Transverse colon (tissue), 4 donors: ENCODE measurements at regions not wholly inside any gene's neighbourhood (a gene's known extent, or its start where the extent isn't known, plus 50 kb on each side); places are given as distances from the start of the nearest gene placed in this dataset.

Experiments used
- DNase-seq: peaks from one replicate; pipeline ENCODE4 v3.0.0-alpha.2; 2019
- H3K27ac ChIP-seq, 4 donors: fragments of 200-600 bp; sonication (generic); 2 replicates each; pipeline ENCODE4 v1.5.1; 2016 to 2018; ENCODE audit warnings: inconsistent platforms in 4 of 4
- H3K27me3 ChIP-seq: fragments of 200-600 bp; sonication (generic); 2 replicates; pipeline ENCODE4 v1.5.1; 2017; ENCODE audit warnings: inconsistent platforms
- H3K36me3 ChIP-seq, 4 donors: fragments of 200-600 bp; sonication (generic); 2 replicates each; pipeline ENCODE4 v1.5.1; 2017 to 2019; ENCODE audit warnings: inconsistent platforms in 4 of 4
- H3K4me1 ChIP-seq, 4 donors: fragments of 200-600 bp; sonication (generic); 2 replicates each; pipeline ENCODE4 v1.5.1; 2017 to 2020; ENCODE audit warnings: inconsistent platforms in 4 of 4
- H3K4me3 ChIP-seq, 4 donors: fragments of 200-600 bp; sonication (generic); 1 replicate in 1 of 4; 2 replicates in 3 of 4; pipeline versions ENCODE4 v1.5.1 to v1.6.1; 2017 to 2019; ENCODE audit warnings: inconsistent platforms in 4 of 4
- H3K9me3 ChIP-seq, 2 donors: fragments of 200-600 bp; sonication (generic); 2 replicates each; pipeline ENCODE4 v1.5.1; 2017 to 2019; ENCODE audit warnings: inconsistent platforms in 2 of 2
- EP300 ChIP-seq: sonication (generic); formaldehyde crosslinking; IDR thresholded peaks from one replicate; pipeline ENCODE4 v1.6.1; 2017; ENCODE audit warnings: antibody characterized with exemption, low read depth
- POLR2A ChIP-seq: fragments of 450-650 bp; IDR thresholded peaks from one replicate; pipeline ENCODE4 v1.6.1; 2016; ENCODE audit warnings: antibody characterized with exemption, mild to moderate bottlenecking, moderate library complexity
- POLR2AphosphoS5 ChIP-seq, 3 donors: sonication (generic); formaldehyde crosslinking; IDR thresholded peaks; one replicate each; pipeline ENCODE4 v1.6.1; 2016; ENCODE audit warnings: antibody characterized with exemption in 3 of 3
- WGBS, 2 donors: methylation state at CpG; one replicate each; pipeline ENCODE4 v1.1.5; 2018; ENCODE audit warnings: low coverage in 1 of 2; 5-methylcytosine and 5-hydroxymethylcytosine counted together
- in situ Hi-C, 4 donors: fragments of 200-750 bp; cut with MboI; loops; one replicate each; pipeline versions ENCODE4 v1.15.0 to v1.15.1; 2017; ENCODE audit warnings: low sequenced_read_pairs in 3 of 4, low pct_ligation_motif_present in 1 of 4, low pct_unique_long_range_greater_than_20kb in 1 of 4
- intact Hi-C: fragments of 100-400 bp; cut with DNase I; formaldehyde crosslinking; loops from one replicate; pipeline ENCODE4 v1.15.1; 2023; ENCODE audit warnings: low total_unique reads
- TF ChIP-seq, protein P1 (sequence below), 5 experiments: fragments of 200-600 bp in 3 of 5; fragments of 450-650 bp in 2 of 5; sonication (generic) in 3 of 5; IDR thresholded peaks; 1 replicate in 2 of 5; 2 replicates in 3 of 5; pipeline ENCODE4 v1.5.1; 2016 to 2017; ENCODE audit warnings: antibody characterized with exemption in 5 of 5, inconsistent platforms in 3 of 5, mild to moderate bottlenecking in 2 of 5, moderate library complexity in 1 of 5

DNA sequence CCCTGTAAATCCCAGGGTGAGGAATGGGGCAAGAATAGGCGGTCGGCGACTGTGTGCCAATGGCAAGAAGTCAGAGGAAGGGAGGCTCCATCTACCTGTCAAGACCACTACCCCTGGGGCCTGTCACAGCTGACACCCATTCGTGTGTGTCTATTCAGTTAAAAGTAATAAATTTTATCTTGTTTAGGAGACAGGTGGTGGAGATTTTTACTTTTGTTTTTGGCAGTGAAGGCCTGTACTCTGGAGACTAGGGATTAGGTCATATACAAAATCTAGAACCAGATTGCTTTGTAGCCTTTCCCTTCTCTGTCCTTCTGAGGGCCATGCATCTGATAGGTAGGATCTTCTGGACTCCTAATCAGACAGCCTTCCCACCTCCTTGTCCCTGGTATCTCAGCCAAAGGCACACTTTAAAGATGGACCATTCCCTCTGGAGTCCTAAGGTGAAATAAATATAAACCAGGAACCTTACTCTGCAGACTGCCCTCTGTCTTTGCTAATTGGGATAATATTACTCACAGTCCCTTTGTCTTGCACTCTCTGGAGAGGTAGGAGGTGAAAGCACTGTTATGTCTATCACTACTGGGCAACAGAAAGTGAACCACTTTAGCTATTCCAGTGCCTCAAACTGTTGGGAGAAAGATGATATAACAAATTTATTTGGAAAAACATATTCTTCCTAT is 213.2 kb upstream of the ACTBL2 start:
- intact Hi-C loops, result no loop called here
- no peaks in the 10 kb centered on the region for H3K9me3 ChIP-seq
- H3K4me1 ChIP-seq, result peaks cover 0 to 4% (median 0%) of the 10 kb centered on the region in 4 donors
- no peak for TF ChIP-seq POLR2AphosphoS5 (IDR thresholded peaks at IDR 0.05)
- TF ChIP-seq EP300, result no peak
- TF ChIP-seq, protein P1, sequence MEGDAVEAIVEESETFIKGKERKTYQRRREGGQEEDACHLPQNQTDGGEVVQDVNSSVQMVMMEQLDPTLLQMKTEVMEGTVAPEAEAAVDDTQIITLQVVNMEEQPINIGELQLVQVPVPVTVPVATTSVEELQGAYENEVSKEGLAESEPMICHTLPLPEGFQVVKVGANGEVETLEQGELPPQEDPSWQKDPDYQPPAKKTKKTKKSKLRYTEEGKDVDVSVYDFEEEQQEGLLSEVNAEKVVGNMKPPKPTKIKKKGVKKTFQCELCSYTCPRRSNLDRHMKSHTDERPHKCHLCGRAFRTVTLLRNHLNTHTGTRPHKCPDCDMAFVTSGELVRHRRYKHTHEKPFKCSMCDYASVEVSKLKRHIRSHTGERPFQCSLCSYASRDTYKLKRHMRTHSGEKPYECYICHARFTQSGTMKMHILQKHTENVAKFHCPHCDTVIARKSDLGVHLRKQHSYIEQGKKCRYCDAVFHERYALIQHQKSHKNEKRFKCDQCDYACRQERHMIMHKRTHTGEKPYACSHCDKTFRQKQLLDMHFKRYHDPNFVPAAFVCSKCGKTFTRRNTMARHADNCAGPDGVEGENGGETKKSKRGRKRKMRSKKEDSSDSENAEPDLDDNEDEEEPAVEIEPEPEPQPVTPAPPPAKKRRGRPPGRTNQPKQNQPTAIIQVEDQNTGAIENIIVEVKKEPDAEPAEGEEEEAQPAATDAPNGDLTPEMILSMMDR (IDR thresholded peaks at IDR 0.05), result no peak
- no peak for TF ChIP-seq POLR2A
- H3K27ac ChIP-seq, result peak overlapping the region in 2 of 4 donors; percentile 0 to 30
- no peaks in the 10 kb centered on the region for H3K36me3 ChIP-seq
- in situ Hi-C loops, result no loop called here
- H3K4me3 ChIP-seq, result no peak overlapping the region
- WGBS, 2 donors, result 85% methylated on average over 4 of the region's 4 CpGs
- DNase-seq, result no peak
- no peaks in the 10 kb centered on the region for H3K27me3 ChIP-seq

DNA sequence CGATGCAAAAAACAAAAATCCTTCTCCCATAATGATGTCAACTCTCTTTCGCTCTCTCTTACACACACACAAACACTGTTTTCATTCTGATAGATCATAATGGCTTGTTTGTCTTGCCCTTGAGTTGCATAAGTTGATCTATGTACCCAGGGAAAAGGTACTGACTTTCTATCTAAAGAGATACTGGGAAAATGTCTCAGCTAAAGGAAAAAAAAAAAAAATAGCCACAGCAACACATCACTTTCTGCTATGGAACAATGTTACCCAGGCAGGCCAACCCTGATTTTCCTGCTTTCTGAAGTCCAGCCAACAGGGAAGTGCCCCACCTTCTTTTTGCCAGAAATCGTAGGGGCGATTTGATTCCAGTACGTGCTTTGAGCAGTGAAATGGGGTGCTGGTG is 212.6 kb upstream of the ACTBL2 start:
- in situ Hi-C loops (no loop called here), intact Hi-C loops (no loop called here)
- Histone ChIP-seq H3K27me3 (no peaks in the 10 kb centered on the region), H3K27ac (peak overlapping the region in 1 of 4 donors; percentile 17), H3K36me3 (no peaks in the 10 kb centered on the region), H3K4me3 (no peak overlapping the region), H3K4me1 (peaks cover 0 to 4% (median 0%) of the 10 kb centered on the region in 4 donors), H3K9me3 (no peaks in the 10 kb centered on the region)
- TF ChIP-seq POLR2A (no peak), EP300 (no peak), POLR2AphosphoS5 (IDR thresholded peaks at IDR 0.05) (no peak)
- TF ChIP-seq, protein P1 (IDR thresholded peaks at IDR 0.05), result no peak
- WGBS, 2 donors, result 83 to 87% methylated on average over 2 to 5 of the region's 5 CpGs
- DNase-seq, result no peak

DNA sequence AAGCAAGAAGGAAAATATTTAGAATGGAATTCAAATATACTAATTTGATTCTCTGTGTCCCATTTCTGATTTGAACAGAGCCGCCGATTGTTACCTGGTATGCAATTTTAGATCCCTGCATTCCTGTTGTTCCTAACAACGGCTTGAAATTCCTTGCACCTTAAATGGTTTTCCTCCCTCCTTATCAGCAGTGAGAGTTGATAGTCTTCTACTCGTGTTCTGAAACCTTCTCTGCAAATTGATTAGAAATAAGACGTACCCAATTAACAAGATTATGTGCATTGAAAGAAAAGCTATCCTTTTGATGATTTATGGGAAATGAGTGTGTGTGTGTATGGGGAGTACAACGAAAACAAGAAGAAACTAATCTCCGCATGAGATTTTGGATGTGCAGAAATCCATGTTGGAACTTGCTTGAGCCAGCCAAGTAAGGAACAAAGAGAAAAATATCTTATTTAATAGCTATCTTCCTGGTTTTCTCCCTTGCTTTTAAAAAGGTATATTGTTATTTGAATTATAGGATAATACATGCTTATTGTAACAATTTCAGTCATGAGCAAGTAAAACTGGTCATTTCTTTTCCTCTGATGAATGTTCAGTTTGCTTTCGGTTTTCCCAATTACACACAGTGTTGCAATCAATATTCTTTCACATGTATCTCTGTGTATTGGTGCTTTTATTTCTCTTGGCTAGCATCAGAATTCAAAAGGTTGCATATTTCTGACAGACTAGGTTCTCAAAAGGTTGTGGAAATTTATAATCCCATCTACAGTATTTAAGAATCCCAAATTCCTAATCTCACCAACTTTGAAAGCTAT is 211.1 kb upstream of the ACTBL2 start:
- TF ChIP-seq, protein P1 (IDR thresholded peaks at IDR 0.05), result no peak
- no peak for TF ChIP-seq POLR2A
- no peak overlapping the region for H3K4me3 ChIP-seq
- peaks cover 0 to 4% (median 0%) of the 10 kb centered on the region in 4 donors for H3K4me1 ChIP-seq
- 79 to 87% methylated on average over 8 of the region's 8 CpGs for WGBS, 2 donors
- H3K36me3 ChIP-seq, result no peaks in the 10 kb centered on the region
- no peaks in the 10 kb centered on the region for H3K9me3 ChIP-seq
- intact Hi-C loops (no loop called here), in situ Hi-C loops (no loop called here)
- no peaks in the 10 kb centered on the region for H3K27me3 ChIP-seq
- peak overlapping the region in 3 of 4 donors; percentile 14 to 24 (median 21) for H3K27ac ChIP-seq
- DNase-seq, result no peak

DNA sequence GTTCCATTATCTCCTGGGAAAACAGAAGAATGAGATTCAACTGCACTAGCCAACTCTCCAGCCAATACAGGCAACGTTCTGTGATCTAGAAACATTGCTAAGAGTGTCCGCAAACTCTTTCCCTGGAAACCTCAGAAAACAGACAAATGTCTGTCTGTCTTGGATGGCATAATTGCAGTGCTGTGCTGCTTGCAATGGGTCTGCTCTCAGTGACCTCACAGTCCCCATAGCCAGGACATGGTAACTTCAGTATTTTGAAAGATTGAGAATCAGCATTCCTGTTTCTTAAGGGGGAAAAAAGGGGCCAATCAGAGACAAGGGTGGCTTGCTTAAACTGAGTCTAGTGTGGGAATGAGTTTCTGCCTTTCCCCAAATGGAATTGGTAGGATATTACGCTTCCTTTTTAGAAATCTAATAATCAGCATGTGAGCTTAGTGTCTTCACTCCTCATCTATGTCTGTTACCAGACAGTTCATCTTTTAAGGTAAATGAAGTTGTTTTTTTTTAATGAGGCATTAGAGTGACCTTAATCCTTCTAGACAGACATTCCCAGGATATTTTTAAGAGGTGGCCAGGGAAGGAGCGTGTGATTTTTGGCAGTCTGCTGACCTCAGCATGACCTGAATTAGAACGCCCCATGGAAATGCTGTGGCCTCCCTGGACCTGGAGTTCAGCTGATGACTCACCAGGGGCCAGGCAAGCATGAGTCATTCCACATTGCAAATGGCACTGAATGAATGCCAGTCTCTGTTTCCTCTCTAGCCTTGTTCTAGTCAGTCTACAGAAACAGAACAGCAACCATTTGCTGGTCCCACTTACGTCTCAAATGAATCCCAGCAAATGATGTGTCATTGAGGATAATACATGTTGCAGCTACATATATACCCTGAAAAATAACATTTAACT is 210.2 kb upstream of the ACTBL2 start:
- WGBS, 2 donors, result 59 to 60% methylated on average over 4 to 6 of the region's 6 CpGs
- peak; percentile 14 for DNase-seq
- Histone ChIP-seq H3K9me3 (no peaks in the 10 kb centered on the region), H3K4me1 (peaks cover 0 to 4% (median 0%) of the 10 kb centered on the region in 4 donors), H3K27me3 (no peaks in the 10 kb centered on the region), H3K4me3 (no peak overlapping the region), H3K36me3 (no peaks in the 10 kb centered on the region), H3K27ac (peak overlapping the region in 2 of 4 donors; percentile 24 to 32)
- intact Hi-C loops, result no loop called here
- TF ChIP-seq POLR2AphosphoS5 (IDR thresholded peaks at IDR 0.05), result peak in 1 of 3 donors; percentile 39
- TF ChIP-seq, protein P1 (IDR thresholded peaks at IDR 0.05), result no peak
- in situ Hi-C loops, result no loop called here
